HG03575 (cell line): ENCODE measurements at regions not wholly inside any gene's neighbourhood (a gene's known extent, or its start where the extent isn't known, plus 50 kb on each side); places are given as distances from the start of the nearest gene placed in this dataset.
"Not testable (repeated sequence)": the region's sequence is repeated elsewhere in the genome, so short reads cannot be mapped to it uniquely, and the experiment has no call there.

Experiments
- ATAC-seq: cut with Tn5 transposase; IDR thresholded peaks from one replicate; pipeline ENCODE4 v1.9.1; 2021; ENCODE audit not compliant: unreplicated experiment, insufficient number of reproducible peaks, low FRiP score; ENCODE audit errors: extremely low read depth

- ATAC-seq, result no peak
Observed at GRCh38 chr22:49004484-49005399, 822.9 kb downstream of the BRD1 start.

DNA sequence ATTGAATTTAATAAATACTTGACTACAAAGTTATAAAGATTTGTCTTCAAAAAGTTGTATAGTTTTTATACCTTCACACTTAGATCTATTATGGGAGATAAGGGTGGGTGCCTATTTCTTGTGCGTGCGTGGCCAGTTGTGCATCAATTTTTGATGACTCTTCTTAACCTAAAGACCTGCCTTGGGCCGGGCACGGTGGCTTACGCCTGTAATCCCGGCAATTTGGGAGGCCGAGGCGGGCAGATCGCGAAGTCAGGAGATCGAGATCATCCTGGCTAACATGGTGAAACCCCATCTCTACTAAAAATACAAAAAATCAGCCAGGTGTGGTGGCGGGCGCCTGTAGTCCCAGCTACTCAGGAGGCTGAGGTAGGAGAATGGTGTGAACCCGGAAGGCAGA lies 830.1 kb downstream of the BRD1 start:
- not testable (repeated sequence) for ATAC-seq

DNA sequence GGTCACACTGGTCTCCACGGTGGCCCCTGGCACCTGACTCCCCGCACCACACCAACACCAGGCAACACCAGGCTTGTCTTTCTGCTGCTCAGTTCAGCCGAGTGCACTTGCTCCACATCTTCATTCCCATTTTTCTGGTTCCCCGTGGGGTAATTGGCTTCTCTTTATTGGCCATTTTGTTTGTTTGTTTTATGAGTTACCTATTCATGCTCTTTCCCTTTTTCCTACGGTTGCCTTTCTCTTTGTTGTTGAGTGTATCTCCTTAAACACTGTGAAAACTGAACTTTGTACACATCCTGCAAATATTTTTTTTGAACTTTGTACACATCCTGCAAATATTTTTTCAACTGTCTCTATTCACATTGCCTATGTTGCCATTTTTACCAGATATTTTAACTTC lies 834.0 kb downstream of the BRD1 start:
- no peak for ATAC-seq

GRCh38 chr22:48984639-48985038 lies 843.0 kb downstream of the BRD1 start:
- ATAC-seq, result no peak

DNA sequence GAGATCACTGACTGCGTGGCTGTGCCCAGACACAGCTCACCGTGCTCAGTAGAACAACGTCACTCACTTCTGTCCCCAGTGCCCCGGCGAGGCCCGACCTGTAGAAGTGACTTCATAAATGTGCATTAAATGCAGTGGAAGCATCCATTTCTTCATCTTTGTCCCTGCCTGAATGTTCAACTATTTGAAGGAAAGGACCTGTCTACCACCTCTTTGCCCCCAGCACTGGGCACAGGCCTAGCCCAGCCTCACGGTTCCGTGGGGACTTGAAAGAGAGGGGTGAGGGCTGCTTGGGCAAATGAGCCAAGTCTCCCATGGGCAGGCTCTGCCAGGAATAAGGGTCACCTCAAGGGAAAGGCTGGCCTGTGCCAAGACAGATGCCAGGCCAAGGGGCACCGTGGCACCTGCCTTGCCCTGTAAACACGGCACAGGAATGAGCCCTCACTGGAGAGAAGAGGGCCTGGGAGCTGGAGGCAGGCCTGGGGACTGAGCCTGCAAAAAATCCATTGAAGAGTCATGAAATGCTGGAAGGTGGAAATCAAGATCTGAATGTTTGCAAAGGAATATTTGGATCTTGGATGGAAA lies 845.3 kb downstream of the BRD1 start:
- no peak for ATAC-seq

GRCh38 chr22:48981371-48982061 lies 846.2 kb downstream of the BRD1 start:
- ATAC-seq, result no peak

DNA sequence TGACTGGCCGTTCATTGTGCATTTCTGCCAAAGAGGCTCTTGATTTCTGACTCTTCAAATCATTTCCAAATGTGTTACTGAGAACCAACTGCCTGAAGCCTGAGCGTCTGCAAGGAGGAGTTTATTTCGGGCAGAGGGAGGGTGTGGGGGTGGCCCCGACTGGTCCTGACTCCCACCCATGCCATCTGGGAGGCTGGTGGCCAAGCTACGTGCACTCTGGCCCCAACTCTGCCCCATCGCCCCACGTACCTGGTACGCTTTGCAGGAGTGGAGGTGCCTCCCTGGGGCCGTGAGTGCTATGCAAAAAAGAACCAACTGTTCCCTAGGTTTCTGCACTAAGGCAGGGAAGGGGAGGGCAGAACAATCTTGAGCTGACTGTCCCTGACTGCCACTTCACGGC lies 846.8 kb downstream of the BRD1 start:
- ATAC-seq, result no peak

GRCh38 chr22:48980409-48980808 lies 847.3 kb downstream of the BRD1 start:
- ATAC-seq, result no peak

DNA sequence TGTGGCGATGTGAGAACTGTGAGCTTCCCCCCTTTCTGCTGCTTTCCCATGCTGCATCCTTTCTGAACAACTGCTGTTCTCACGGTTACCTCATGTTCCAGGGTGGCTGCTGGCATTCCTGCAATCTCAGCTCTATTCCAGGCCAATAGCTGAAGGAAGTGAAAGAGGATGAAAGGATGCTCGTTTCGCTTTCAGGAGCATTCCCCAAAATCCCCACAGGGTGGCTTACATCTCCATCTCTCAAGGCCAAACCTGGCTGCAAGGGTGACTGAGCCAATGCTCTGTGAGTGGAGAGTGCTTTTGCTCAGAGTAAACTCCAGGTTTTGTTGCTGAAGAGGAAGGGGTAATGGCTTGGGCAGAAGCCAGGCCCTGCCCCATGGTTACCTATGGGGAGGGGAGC lies 848.2 kb downstream of the BRD1 start:
- no peak for ATAC-seq

- ATAC-seq, result no peak
Observed at GRCh38 chr22:48976556-48977535, 850.8 kb downstream of the BRD1 start.

DNA sequence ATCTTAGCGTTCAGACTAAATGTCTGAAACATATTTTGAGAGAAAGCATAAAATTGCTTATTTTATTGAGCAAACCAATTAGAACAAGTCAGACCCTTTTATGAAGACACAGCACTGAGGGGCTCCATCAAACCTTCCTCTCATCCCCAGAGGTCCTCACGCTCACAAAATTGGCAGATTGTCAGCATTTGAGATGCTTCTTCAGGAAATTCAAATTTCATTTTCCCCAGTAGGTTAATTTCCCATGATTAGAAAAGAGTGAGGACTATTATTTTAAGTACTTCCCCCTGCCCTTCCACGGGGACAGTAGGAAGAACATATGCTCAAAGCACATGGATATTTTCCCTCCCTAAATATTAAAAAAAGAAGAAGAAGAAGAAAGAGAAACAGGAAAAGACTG lies 851.8 kb downstream of the BRD1 start:
- no peak for ATAC-seq

GRCh38 chr22:48975316-48975741 lies 852.3 kb downstream of the BRD1 start:
- no peak for ATAC-seq

- ATAC-seq, result no peak
Observed at GRCh38 chr22:48974443-48975315, 853.0 kb downstream of the BRD1 start.

DNA sequence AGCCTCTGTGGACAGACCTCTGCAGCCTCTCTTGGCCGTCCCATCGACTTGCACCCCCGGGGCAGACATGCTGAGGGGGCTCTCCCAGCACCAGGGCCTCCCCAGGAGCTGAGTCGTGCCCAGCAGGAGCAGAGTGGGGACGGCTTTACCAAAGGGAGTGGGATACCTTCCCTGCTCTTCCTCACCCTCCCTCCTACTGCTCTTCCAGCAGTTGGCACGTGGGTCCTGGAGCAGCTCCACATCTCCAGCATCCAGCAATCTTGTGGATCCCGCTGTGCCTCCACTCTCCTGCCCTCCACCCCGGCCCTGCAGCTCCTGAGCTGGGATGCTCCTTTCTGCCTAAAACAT lies 854.0 kb downstream of the BRD1 start:
- ATAC-seq, result no peak

- no peak for ATAC-seq
Observed at GRCh38 chr22:48972979-48973693, 854.5 kb downstream of the BRD1 start.

DNA sequence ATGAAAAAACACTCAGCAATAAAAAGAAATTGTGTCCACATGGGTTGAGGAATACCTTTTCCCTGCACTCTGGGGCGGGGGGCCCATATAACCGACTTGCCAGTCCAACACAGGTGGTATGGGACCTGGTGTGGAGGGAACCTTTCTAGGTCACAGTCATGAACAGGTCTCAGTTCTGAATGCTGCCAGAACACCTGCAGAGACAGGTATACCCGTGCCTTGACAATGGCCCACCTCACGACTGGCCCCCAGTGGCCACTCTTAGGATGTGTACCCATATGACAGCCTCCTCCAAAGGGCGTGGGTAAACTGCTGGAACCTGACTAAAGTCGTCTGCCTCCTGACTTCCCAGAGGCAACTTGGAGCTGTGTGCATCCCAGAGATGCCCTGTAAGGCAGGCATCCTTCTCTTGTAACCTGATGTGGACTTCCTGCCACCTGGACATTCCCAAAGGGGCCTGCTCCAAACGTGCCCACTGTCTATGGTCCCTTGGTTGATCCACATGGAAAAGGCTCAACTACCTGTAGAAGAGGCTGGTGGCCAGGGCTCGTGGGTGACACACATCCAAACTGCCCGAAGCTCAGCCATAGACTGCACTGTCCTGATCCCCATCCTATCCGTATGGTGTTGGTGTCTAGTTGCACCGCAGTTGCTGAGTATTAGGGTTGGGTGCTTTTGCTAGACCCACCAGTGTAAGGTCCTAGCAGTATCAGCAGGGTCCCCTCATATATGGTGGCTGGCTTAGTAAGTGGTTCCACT lies 859.3 kb downstream of the BRD1 start:
- no peak for ATAC-seq

- no peak for ATAC-seq
Observed at GRCh38 chr22:48963405-48963804, 864.3 kb downstream of the BRD1 start.
